HEK293 (cell line): ENCODE measurements at regions not wholly inside any gene's neighbourhood (a gene's known extent, or its start where the extent isn't known, plus 50 kb on each side); places are given as distances from the start of the nearest gene placed in this dataset.

Source experiments
- BCL11A ChIP-seq: fragments of 450-650 bp; formaldehyde crosslinking; IDR thresholded peaks from 2 replicates; pipeline ENCODE4 v1.5.1; 2016; ENCODE audit warnings: low read depth, missing biosample characterization, missing genetic modification characterization
- GLIS1 ChIP-seq: fragments of 450-650 bp; formaldehyde crosslinking; IDR thresholded peaks from 2 replicates; pipeline ENCODE4 v1.5.1; 2016; ENCODE audit warnings: missing biosample characterization, missing genetic modification characterization
- SALL2 ChIP-seq: fragments of 450-650 bp; formaldehyde crosslinking; IDR thresholded peaks from 2 replicates; pipeline ENCODE4 v1.5.0; 2017; ENCODE audit warnings: missing biosample characterization, mild to moderate bottlenecking, missing genetic modification characterization, borderline replicate concordance
- SCRT2 ChIP-seq: fragments of 450-650 bp; formaldehyde crosslinking; IDR thresholded peaks from 2 replicates; pipeline ENCODE4 v1.5.1; 2016; ENCODE audit warnings: missing biosample characterization, missing genetic modification characterization
- SP2 ChIP-seq: fragments of 450-650 bp; formaldehyde crosslinking; IDR thresholded peaks from 2 replicates; pipeline ENCODE4 v1.5.1; 2016; ENCODE audit warnings: missing biosample characterization, missing genetic modification characterization
- ZNF24 ChIP-seq: fragments of 450-650 bp; formaldehyde crosslinking; IDR thresholded peaks from 2 replicates; pipeline ENCODE4 v1.5.1; 2016; ENCODE audit warnings: missing biosample characterization, missing genetic modification characterization
- ZNF274 ChIP-seq, 2 experiments: fragments of 200-500 bp in 1 of 2; fragments of 450-650 bp in 1 of 2; sonication (Bioruptor generic) in 1 of 2; formaldehyde crosslinking in 1 of 2; IDR thresholded peaks; 2 replicates each; pipeline versions ENCODE4 v1.5.1 to v1.6.1; 2014 to 2016; ENCODE audit warnings: borderline replicate concordance in 1 of 2, inconsistent platforms in 1 of 2, low read length in 1 of 2, missing biosample characterization in 1 of 2, missing genetic modification characterization in 1 of 2
- ZNF514 ChIP-seq: fragments of 450-650 bp; formaldehyde crosslinking; IDR thresholded peaks from 2 replicates; pipeline ENCODE4 v1.5.1; 2016; ENCODE audit warnings: missing biosample characterization, missing genetic modification characterization
- TF ChIP-seq, protein P1 (sequence below): fragments of 450-650 bp; formaldehyde crosslinking; IDR thresholded peaks from 2 replicates; pipeline ENCODE4 v1.5.1; 2016; ENCODE audit warnings: missing biosample characterization, missing genetic modification characterization
- TF ChIP-seq, protein P2 (sequence below): fragments of 450-650 bp; formaldehyde crosslinking; IDR thresholded peaks from 2 replicates; pipeline ENCODE4 v1.5.1; 2016; ENCODE audit warnings: missing biosample characterization, missing genetic modification characterization
- TF ChIP-seq, protein P3 (sequence below): fragments of 450-650 bp; formaldehyde crosslinking; IDR thresholded peaks from 2 replicates; pipeline ENCODE4 v1.5.1; 2016; ENCODE audit warnings: missing biosample characterization, missing genetic modification characterization
- TF ChIP-seq, protein P4 (sequence below): fragments of 450-650 bp; formaldehyde crosslinking; conservative IDR thresholded peaks from 2 replicates; pipeline ENCODE4 v1.5.1; 2016; ENCODE audit warnings: low read depth, missing biosample characterization, missing genetic modification characterization

DNA sequence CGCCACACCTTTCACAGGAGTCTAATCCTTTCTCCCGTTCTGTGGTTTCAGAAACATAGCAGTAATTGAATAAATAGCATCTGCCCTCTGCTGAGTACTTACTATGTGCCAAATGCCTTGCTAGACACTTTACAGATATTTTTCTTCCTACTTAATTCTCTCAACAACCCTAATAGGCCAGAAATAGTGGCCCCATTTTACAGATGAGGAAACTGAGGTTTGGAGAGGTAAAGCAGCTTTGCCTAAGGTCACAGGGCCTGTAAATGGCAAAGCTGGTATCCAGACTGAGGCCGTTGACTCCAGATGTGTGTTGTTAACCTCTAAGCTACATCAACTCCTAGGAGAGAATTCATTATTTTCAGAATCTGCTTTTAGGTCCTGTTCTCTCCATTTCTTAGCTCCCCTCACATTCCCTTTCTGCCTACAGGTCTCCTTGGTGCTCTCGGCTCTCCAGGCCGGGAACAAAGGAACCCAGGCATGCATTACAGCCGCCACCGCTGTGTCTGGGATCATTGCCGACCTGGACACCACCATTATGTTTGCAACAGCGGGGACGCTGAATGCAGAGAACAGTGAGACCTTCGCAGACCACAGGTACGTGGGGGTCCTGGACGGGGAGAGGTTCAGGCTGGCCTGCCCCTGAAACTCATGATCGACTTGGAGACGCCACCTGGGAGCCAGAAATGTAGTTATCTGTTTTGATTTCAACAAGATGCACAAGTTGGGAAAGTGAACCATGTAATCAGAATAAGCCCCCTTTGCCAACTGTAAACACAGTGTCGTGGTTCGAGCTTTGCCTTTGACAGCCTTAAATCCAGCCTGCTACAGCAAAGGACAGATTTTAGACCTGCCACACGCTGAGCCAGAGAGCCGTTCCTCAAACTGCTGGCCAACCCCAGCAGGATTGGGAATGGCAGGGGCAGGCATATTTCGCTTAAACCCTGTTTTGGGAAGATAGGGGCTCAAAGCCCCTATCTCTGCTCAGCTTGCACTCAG, 246.5 kb upstream of the TPM1 start:
- TF ChIP-seq, protein P1, sequence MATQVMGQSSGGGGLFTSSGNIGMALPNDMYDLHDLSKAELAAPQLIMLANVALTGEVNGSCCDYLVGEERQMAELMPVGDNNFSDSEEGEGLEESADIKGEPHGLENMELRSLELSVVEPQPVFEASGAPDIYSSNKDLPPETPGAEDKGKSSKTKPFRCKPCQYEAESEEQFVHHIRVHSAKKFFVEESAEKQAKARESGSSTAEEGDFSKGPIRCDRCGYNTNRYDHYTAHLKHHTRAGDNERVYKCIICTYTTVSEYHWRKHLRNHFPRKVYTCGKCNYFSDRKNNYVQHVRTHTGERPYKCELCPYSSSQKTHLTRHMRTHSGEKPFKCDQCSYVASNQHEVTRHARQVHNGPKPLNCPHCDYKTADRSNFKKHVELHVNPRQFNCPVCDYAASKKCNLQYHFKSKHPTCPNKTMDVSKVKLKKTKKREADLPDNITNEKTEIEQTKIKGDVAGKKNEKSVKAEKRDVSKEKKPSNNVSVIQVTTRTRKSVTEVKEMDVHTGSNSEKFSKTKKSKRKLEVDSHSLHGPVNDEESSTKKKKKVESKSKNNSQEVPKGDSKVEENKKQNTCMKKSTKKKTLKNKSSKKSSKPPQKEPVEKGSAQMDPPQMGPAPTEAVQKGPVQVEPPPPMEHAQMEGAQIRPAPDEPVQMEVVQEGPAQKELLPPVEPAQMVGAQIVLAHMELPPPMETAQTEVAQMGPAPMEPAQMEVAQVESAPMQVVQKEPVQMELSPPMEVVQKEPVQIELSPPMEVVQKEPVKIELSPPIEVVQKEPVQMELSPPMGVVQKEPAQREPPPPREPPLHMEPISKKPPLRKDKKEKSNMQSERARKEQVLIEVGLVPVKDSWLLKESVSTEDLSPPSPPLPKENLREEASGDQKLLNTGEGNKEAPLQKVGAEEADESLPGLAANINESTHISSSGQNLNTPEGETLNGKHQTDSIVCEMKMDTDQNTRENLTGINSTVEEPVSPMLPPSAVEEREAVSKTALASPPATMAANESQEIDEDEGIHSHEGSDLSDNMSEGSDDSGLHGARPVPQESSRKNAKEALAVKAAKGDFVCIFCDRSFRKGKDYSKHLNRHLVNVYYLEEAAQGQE (tag by site-specific recombination), result no peak
- TF ChIP-seq, protein P2, sequence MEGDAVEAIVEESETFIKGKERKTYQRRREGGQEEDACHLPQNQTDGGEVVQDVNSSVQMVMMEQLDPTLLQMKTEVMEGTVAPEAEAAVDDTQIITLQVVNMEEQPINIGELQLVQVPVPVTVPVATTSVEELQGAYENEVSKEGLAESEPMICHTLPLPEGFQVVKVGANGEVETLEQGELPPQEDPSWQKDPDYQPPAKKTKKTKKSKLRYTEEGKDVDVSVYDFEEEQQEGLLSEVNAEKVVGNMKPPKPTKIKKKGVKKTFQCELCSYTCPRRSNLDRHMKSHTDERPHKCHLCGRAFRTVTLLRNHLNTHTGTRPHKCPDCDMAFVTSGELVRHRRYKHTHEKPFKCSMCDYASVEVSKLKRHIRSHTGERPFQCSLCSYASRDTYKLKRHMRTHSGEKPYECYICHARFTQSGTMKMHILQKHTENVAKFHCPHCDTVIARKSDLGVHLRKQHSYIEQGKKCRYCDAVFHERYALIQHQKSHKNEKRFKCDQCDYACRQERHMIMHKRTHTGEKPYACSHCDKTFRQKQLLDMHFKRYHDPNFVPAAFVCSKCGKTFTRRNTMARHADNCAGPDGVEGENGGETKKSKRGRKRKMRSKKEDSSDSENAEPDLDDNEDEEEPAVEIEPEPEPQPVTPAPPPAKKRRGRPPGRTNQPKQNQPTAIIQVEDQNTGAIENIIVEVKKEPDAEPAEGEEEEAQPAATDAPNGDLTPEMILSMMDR (tag by site-specific recombination), result no peak
- TF ChIP-seq, protein P3, sequence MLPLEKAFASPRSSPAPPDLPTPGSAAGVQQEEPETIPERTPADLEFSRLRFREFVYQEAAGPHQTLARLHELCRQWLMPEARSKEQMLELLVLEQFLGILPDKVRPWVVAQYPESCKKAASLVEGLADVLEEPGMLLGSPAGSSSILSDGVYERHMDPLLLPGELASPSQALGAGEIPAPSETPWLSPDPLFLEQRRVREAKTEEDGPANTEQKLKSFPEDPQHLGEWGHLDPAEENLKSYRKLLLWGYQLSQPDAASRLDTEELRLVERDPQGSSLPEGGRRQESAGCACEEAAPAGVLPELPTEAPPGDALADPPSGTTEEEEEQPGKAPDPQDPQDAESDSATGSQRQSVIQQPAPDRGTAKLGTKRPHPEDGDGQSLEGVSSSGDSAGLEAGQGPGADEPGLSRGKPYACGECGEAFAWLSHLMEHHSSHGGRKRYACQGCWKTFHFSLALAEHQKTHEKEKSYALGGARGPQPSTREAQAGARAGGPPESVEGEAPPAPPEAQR, result no peak
- TF ChIP-seq SP2 (no peak), SCRT2 (tag by site-specific recombination) (no peak), GLIS1 (tag by site-specific recombination) (no peak), ZNF514 (tag by site-specific recombination) (no peak), SALL2 (tag by site-specific recombination) (no peak), ZNF274 (IDR thresholded peaks at IDR 0.05; ENCODE audit: low read length) (no peak), ZNF274 (tag by site-specific recombination; IDR thresholded peaks at IDR 0.05; ENCODE audit: borderline replicate concordance) (no peak), BCL11A (tag by site-specific recombination) (no peak), ZNF24 (tag by site-specific recombination) (no peak)
- TF ChIP-seq, protein P4, sequence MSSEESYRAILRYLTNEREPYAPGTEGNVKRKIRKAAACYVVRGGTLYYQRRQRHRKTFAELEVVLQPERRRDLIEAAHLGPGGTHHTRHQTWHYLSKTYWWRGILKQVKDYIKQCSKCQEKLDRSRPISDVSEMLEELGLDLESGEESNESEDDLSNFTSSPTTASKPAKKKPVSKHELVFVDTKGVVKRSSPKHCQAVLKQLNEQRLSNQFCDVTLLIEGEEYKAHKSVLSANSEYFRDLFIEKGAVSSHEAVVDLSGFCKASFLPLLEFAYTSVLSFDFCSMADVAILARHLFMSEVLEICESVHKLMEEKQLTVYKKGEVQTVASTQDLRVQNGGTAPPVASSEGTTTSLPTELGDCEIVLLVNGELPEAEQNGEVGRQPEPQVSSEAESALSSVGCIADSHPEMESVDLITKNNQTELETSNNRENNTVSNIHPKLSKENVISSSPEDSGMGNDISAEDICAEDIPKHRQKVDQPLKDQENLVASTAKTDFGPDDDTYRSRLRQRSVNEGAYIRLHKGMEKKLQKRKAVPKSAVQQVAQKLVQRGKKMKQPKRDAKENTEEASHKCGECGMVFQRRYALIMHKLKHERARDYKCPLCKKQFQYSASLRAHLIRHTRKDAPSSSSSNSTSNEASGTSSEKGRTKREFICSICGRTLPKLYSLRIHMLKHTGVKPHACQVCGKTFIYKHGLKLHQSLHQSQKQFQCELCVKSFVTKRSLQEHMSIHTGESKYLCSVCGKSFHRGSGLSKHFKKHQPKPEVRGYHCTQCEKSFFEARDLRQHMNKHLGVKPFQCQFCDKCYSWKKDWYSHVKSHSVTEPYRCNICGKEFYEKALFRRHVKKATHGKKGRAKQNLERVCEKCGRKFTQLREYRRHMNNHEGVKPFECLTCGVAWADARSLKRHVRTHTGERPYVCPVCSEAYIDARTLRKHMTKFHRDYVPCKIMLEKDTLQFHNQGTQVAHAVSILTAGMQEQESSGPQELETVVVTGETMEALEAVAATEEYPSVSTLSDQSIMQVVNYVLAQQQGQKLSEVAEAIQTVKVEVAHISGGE (tag by site-specific recombination), result no peak
